ENCODE measurements at regions not wholly inside any gene's neighbourhood (a gene's known extent, or its start where the extent isn't known, plus 50 kb on each side); places are given as distances from the start of the nearest gene placed in this dataset.
"Not testable (repeated sequence)": the region's sequence is repeated elsewhere in the genome, so short reads cannot be mapped to it uniquely, and the experiment has no call there.

GRCh38 chr12:127836802-127837201 lies 430.2 kb upstream of the TMEM132C start:
- not testable (repeated sequence) for TF ChIP-seq CTCF (IDR thresholded peaks at IDR 0.05; ENCODE audit: low read length); EZH2 (IDR thresholded peaks at IDR 0.05; ENCODE audit: borderline replicate concordance, low read length)
